GM10266 (cell line): ENCODE measurements at regions not wholly inside any gene's neighbourhood (a gene's known extent, or its start where the extent isn't known, plus 50 kb on each side); places are given as distances from the start of the nearest gene placed in this dataset.

ENCODE experiments used
- DNase-seq: peaks from one replicate; pipeline ENCODE4 v3.0.0; 2012; ENCODE audit errors: extremely low spot score
- TF ChIP-seq, protein P1 (sequence below): IDR thresholded peaks from 2 replicates; pipeline ENCODE4 v1.5.1; 2012; ENCODE audit warnings: mild to moderate bottlenecking, low read depth; ENCODE audit not compliant: control insufficient read depth, insufficient read depth; ENCODE audit errors: missing control alignments

DNA sequence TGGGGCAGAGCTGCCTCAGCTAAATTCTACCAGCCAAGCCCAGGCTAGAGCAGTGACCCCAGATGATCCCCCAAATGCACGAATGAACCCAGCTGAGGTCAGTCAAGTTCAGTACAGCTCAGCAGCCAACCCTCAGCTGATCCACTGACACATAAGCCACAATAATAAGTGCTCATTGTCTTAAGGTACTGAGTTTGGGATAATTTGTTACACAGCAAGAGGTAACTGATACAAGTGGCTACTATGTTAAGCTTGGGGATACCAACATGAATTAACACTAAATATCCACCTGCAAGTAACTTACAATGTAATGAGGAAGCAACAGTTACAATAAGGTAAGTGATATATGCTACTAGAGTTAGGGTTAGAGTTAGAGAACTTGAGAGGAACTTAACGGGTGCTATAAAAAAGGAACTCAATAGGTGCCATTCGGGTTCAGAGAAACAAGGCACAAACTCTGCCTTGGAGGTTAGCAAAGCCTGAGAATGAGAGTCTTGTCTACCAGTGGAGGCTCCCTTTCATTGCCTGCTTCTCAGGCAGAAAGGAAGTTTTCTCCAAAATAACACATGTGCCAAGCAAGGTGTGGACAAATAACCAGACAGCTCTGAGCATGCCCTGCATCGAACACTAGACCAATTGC lies 189.4 kb downstream of the ARL4C start:
- no peak for DNase-seq
- TF ChIP-seq, protein P1, sequence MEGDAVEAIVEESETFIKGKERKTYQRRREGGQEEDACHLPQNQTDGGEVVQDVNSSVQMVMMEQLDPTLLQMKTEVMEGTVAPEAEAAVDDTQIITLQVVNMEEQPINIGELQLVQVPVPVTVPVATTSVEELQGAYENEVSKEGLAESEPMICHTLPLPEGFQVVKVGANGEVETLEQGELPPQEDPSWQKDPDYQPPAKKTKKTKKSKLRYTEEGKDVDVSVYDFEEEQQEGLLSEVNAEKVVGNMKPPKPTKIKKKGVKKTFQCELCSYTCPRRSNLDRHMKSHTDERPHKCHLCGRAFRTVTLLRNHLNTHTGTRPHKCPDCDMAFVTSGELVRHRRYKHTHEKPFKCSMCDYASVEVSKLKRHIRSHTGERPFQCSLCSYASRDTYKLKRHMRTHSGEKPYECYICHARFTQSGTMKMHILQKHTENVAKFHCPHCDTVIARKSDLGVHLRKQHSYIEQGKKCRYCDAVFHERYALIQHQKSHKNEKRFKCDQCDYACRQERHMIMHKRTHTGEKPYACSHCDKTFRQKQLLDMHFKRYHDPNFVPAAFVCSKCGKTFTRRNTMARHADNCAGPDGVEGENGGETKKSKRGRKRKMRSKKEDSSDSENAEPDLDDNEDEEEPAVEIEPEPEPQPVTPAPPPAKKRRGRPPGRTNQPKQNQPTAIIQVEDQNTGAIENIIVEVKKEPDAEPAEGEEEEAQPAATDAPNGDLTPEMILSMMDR, result no peak

DNA sequence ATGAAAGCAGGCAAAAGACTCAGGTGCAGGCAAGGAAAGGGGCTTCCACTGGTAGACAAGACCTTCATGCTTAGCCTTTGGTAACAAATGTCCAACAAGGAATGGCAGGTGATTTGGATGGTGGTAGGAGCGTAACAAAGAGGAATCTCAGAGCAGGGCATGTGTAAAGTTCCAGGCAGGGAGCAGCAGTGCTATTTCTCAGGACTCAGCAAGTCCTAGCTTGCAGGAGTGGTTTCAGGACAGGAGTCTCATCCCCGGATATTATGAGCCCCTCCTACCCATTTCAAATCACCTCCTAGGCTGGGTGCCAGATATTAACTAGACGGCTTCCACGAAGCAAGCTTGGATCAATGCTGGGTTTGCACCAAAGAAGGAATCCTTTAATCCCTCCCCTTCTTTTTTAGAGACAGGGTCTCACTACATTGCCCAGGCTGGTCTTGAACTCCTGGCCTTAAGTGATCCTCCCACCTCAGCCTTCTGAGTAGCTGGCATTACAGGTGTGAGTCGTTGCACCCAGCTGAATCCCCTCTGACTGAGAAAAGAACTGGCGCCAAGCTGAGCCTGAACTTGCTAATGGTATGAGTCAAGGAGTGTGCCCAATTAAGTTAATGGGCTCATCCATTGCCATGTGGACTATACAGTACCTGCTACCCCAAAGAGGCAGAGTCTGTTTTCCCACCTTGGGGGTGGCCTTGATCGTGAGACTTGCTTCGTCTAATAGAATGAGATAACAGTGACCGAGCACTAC lies 190.3 kb downstream of the ARL4C start:
- TF ChIP-seq, protein P1, result no peak
- DNase-seq, result no peak

DNA sequence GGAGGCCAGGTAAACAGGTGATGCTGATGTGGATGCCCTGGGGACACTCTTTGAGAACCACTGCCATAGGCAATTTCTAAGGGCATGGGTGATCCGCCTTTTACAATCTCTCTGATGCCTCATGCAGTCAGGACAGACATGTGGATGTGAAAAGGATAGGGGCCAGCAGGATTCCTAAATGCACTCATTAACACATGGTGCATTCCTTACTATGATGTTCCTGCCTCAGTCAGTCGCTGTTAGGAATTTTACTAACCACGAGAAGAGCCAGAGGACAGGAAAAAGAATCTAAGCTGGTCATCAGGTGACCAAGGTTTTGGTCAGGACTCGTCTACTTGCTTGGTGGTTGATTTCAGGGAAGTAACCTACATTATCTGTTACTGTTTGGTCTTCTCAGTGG lies 191.0 kb downstream of the ARL4C start:
- DNase-seq, result no peak
- TF ChIP-seq, protein P1, result no peak

DNA sequence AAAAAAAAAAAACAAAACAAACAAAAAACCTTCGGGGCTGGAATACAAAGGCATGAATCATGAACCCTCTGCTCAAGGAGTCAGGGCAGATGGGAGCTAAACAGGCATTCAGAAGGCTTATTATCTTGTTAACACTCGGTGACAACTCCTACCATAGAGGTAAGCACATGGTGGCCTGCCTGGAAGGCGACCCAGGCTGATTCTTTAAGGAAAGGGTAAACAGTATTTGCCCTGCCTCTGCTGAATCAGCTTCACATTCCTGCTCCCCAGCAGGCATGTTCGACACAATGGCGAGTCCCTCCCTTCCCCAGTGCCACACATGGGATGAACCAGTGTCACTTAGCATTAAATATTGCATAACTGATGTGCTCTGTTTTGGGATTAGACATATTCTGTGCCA lies 191.9 kb downstream of the ARL4C start:
- TF ChIP-seq, protein P1, result no peak
- no peak for DNase-seq

DNA sequence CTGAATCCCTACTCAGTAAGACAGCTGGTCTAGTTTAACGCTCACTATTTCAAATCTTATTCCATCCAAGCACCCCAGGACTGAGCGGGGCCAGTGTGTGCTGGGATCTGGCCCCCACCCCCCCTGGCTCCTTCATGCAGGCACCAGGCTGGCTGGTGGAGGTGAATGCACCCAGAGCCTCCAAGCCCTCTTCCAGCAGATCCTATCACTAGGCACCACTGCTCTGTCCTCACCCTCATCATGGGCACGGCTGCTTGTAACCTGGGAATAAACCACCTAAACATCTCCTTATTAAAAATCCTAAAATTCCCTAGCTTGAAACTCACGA lies 194.3 kb downstream of the ARL4C start:
- TF ChIP-seq, protein P1, result no peak
- DNase-seq, result no peak

DNA sequence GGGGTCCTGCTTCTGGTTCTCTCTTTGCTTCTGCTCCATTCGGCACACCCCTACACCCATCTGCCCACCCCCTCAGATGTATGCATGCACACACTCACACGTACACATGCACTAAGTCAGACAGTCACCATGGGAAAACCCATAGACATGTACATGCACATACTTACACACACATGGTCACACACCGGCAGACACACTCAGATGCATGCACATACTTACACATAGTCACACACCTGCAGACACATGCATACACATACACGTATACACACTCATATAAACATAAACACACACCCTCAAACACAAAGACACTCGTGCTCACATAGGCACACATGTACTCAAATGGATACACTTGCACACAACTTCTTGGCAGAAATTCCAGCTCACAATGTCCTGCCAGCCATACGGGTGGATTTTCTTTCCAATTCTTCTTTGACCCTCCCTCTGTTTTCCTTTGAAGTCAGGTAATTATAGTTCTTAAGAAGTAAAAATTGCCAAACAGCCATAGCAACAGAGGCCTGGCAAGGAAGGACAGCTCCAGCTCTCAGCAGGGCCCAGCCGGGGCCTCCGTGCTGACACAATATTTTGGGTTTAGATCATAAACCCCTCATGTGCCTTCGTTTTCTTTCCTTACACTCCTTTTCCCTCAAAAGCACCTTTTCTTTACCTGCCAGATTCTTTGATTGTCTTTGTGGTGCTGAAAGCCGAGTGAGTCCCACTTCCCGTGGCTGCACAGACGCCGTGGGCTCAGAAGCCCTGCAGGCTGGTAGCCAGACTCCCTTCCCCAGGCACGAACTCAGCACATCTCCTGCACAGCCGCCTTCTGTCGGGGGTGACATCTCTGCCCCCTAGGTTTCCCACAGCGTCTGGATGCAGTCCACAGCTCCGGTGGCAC lies 195.7 kb downstream of the ARL4C start:
- TF ChIP-seq, protein P1, result no peak
- DNase-seq, result no peak

DNA sequence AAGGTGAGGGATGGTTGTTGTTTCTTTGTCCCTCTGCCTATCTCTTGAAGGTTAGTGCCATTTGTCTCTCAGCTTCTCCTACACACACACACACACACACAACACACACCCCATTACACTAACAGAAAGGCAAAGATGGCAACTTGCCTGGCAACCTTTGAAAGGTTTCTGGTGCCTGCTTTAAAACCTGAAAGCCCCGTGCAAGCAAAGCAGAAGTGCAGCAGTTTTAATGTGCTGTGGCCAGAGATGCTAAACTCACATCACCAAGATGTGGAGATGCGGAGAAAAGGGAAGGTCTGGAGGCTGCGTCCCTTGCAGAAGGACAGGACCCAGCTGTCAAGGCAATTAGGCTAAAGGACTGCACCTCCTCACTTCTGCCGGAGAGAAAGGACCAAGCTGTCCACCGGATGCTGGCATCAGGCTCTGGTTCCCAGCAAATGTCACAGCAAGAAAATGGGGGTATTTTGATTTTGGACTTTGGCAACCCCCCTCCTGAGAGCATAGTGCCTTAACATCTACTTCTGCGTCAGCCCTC lies 196.4 kb downstream of the ARL4C start:
- DNase-seq, result no peak
- TF ChIP-seq, protein P1, result no peak
